Neural crest cell (in vitro differentiated cells): ENCODE measurements at regions not wholly inside any gene's neighbourhood (a gene's known extent, or its start where the extent isn't known, plus 50 kb on each side); places are given as distances from the start of the nearest gene placed in this dataset.

Experiments used
- DNase-seq: peaks from one replicate; pipeline ENCODE4 v3.0.0; 2021; ENCODE audit warnings: low read depth, mixed read lengths, low spot score
- H3K27ac Mint-ChIP-seq: one replicate; pipeline ENCODE4 v1.8.0; 2021; ENCODE audit warnings: mild to moderate bottlenecking, mixed read lengths; ENCODE audit not compliant: unreplicated experiment
- H3K27me3 Mint-ChIP-seq: 2 replicates; pipeline ENCODE4 v1.8.0; 2021; ENCODE audit warnings: low read depth, mild to moderate bottlenecking, mixed read lengths
- H3K36me3 Mint-ChIP-seq: 2 replicates; pipeline ENCODE4 v1.8.0; 2021; ENCODE audit warnings: low read depth, mild to moderate bottlenecking, mixed read lengths
- H3K4me1 Mint-ChIP-seq: 2 replicates; pipeline ENCODE4 v1.8.0; 2021; ENCODE audit warnings: mixed read lengths
- H3K4me3 Mint-ChIP-seq: one replicate; pipeline ENCODE4 v1.8.0; 2021; ENCODE audit warnings: mild to moderate bottlenecking, mixed read lengths
- H3K9me3 Mint-ChIP-seq: 2 replicates; pipeline ENCODE4 v1.8.0; 2021; ENCODE audit warnings: mixed read lengths
- CTCF ChIP-seq: fragments of 200-600 bp; sonication (generic); conservative IDR thresholded peaks from 2 replicates; pipeline ENCODE4 v1.5.0; 2021; ENCODE audit warnings: antibody characterized with exemption, mild to moderate bottlenecking

GRCh38 chr5:38719916-38720315, 125.9 kb upstream of the OSMR start:
- no peak for TF ChIP-seq CTCF
- Mint-ChIP-seq H3K4me1 (peaks cover 50% of the 10 kb centered on the region), H3K27me3 (no peaks in the 10 kb centered on the region), H3K9me3 (no peaks in the 10 kb centered on the region), H3K36me3 (no peaks in the 10 kb centered on the region), H3K4me3 (no peak overlapping the region), H3K27ac (no peak overlapping the region)
- DNase-seq = no peak

- Mint-ChIP-seq H3K9me3 (peaks cover 4% of the 10 kb centered on the region), H3K4me3 (no peak overlapping the region), H3K27me3 (no peaks in the 10 kb centered on the region), H3K27ac (no peak overlapping the region), H3K36me3 (no peaks in the 10 kb centered on the region), H3K4me1 (peaks cover 50% of the 10 kb centered on the region)
- TF ChIP-seq CTCF = no peak
- no peak for DNase-seq
Observed at GRCh38 chr5:38720554-38721361, 125.1 kb upstream of the OSMR start.

- no peaks in the 10 kb centered on the region for H3K27me3 Mint-ChIP-seq
- peaks cover 61% of the 10 kb centered on the region for H3K4me1 Mint-ChIP-seq
- no peak overlapping the region for H3K27ac Mint-ChIP-seq
- H3K4me3 Mint-ChIP-seq = no peak overlapping the region
- H3K36me3 Mint-ChIP-seq = peaks cover 7% of the 10 kb centered on the region
- no peak for DNase-seq
- TF ChIP-seq CTCF = no peak
- H3K9me3 Mint-ChIP-seq = peaks cover 4% of the 10 kb centered on the region
Observed at GRCh38 chr5:38722918-38723317, 122.9 kb upstream of the OSMR start.

- peaks cover 4% of the 10 kb centered on the region for H3K9me3 Mint-ChIP-seq
Observed at GRCh38 chr5:38723426-38723825, 122.4 kb upstream of the OSMR start.

GRCh38 chr5:38724301-38725030, 121.3 kb upstream of the OSMR start:
- DNase-seq = no peak
- Mint-ChIP-seq H3K27ac (no peak overlapping the region), H3K4me1 (peaks cover 59% of the 10 kb centered on the region), H3K27me3 (no peaks in the 10 kb centered on the region), H3K36me3 (peaks cover 7% of the 10 kb centered on the region), H3K4me3 (peak overlapping the region; percentile 77), H3K9me3 (peaks cover 4% of the 10 kb centered on the region)
- no peak for TF ChIP-seq CTCF

More at GRCh38 chr5:38723426-38723825, 122.4 kb upstream of the OSMR start:
- H3K4me3 Mint-ChIP-seq = no peak overlapping the region
- TF ChIP-seq CTCF = no peak
- DNase-seq = no peak
- no peaks in the 10 kb centered on the region for H3K27me3 Mint-ChIP-seq
- peak overlapping the region; percentile 7 for H3K27ac Mint-ChIP-seq
- peaks cover 66% of the 10 kb centered on the region for H3K4me1 Mint-ChIP-seq
- peaks cover 7% of the 10 kb centered on the region for H3K36me3 Mint-ChIP-seq
